ENCODE measurements at regions not wholly inside any gene's neighbourhood (a gene's known extent, or its start where the extent isn't known, plus 50 kb on each side); places are given as distances from the start of the nearest gene placed in this dataset.

DNA sequence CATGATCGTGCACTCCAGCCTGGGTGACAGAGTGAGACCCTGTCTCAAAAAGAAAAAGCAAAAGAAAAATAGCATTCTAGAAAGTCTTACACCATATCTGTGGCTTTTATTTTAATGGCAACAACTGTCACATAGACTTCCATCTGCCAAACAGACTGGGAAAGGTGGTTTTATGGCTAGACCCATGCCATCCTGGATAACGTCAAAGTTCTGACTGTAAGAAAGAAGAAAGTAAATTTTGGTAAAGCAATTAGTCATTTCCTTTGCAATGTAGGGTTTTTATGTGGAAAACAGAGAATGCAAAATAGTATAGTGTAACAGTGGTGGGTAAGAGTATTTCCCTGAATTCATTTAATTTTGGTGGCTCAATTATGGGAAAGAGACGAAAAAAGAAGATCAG lies 75.5 kb upstream of the BARX2 start:
- no peak for TF ChIP-seq EZH2phosphoT487 (IDR thresholded peaks at IDR 0.05; ENCODE audit: insufficient read depth, low read depth)
- no peak for TF ChIP-seq EZH2 (IDR thresholded peaks at IDR 0.05; ENCODE audit: insufficient read depth, poor library complexity, severe bottlenecking)
